Kidney (tissue), 13 donors: ENCODE measurements at regions not wholly inside any gene's neighbourhood (a gene's known extent, or its start where the extent isn't known, plus 50 kb on each side); places are given as distances from the start of the nearest gene placed in this dataset.

Source experiments
- DNase-seq, 5 donors: peaks; one replicate each; pipeline ENCODE4 v3.0.0-alpha.2; 2013 to 2020
- FAIRE-seq: peaks from 2 replicates; lab custom pipeline; 2012; peaks lifted over from hg19 to GRCh38; lab: Jason Lieb, UNC
- H3K27ac ChIP-seq, 2 donors: one replicate each; pipeline ENCODE4 v1.7.0; 2013; ENCODE audit warnings: low read depth in 2 of 2, low read length in 2 of 2, inconsistent platforms in 1 of 2
- H3K27me3 ChIP-seq: one replicate; pipeline ENCODE4 v1.7.1; 2013; ENCODE audit warnings: low read length, inconsistent platforms; ENCODE audit not compliant: control insufficient read depth, insufficient read depth
- H3K36me3 ChIP-seq, 3 donors: one replicate each; pipeline versions ENCODE4 v1.7.0 to v1.7.1; 2013; ENCODE audit warnings: low read length in 3 of 3, control low read depth in 1 of 3, inconsistent platforms in 1 of 3; ENCODE audit not compliant: insufficient read depth in 3 of 3, control insufficient read depth in 2 of 3
- H3K4me1 ChIP-seq, 3 donors: one replicate each; pipeline versions ENCODE4 v1.7.0 to v1.7.1; 2013; ENCODE audit warnings: low read length in 3 of 3, inconsistent platforms in 1 of 3, low read depth in 1 of 3; ENCODE audit not compliant: control insufficient read depth in 2 of 3, insufficient read depth in 2 of 3
- H3K4me3 ChIP-seq, 3 donors: one replicate each; pipeline versions ENCODE4 v1.7.0 to v1.8.1; 2013; ENCODE audit warnings: low read length in 3 of 3, control low read depth in 1 of 3, inconsistent platforms in 1 of 3
- H3K9ac ChIP-seq, 3 donors: one replicate each; pipeline versions ENCODE4 v1.7.0 to v1.7.1; 2013; ENCODE audit warnings: low read length in 3 of 3, control low read depth in 1 of 3, inconsistent platforms in 1 of 3
- H3K9me3 ChIP-seq, 3 donors: one replicate each; pipeline versions ENCODE4 v1.7.0 to v1.7.1; 2013; ENCODE audit warnings: low read length in 3 of 3, control low read depth in 1 of 3, inconsistent platforms in 1 of 3; ENCODE audit not compliant: control insufficient read depth in 2 of 3, insufficient read depth in 1 of 3
- CTCF ChIP-seq: IDR thresholded peaks from 3 replicates; pipeline ENCODE4 v1.5.1; 2012; ENCODE audit warnings: mild to moderate bottlenecking, moderate library complexity, borderline replicate concordance; ENCODE audit not compliant: insufficient read depth; ENCODE audit errors: extremely low read depth
- intact Hi-C: fragments of 100-400 bp; cut with DNase I; formaldehyde crosslinking; loops from one replicate; pipeline ENCODE4 v1.11.1; 2022
- donor health status: control.
- donor health status: control.
- donor health status: control.
- donor health status: control.
- donor health status: control.
- donor health status: DM: yes; HTN: yes; CAD: no.
- donor health status: Normal renal cell carcinoma (clear cell type).

- H3K4me3 ChIP-seq = no peak overlapping the region
- H3K36me3 ChIP-seq = no peaks in the 10 kb centered on the region
- H3K4me1 ChIP-seq = no peaks in the 10 kb centered on the region
- TF ChIP-seq CTCF = no peak
- H3K27ac ChIP-seq = no peak overlapping the region
- FAIRE-seq (no peak), DNase-seq (no peak)
- H3K27me3 ChIP-seq = no peaks in the 10 kb centered on the region
- no peaks in the 10 kb centered on the region for H3K9me3 ChIP-seq
- no peak overlapping the region for H3K9ac ChIP-seq
- intact Hi-C loops = no loop called here
Measured at GRCh38 chrX:20756585-20756984, 489.9 kb upstream of the RPS6KA3 start.

GRCh38 chrX:20753076-20753475 is 486.4 kb upstream of the RPS6KA3 start:
- FAIRE-seq (no peak), DNase-seq (no peak)
- intact Hi-C loops = no loop called here
- Histone ChIP-seq H3K4me3 (no peak overlapping the region), H3K9me3 (no peaks in the 10 kb centered on the region), H3K4me1 (no peaks in the 10 kb centered on the region), H3K36me3 (no peaks in the 10 kb centered on the region), H3K9ac (no peak overlapping the region), H3K27ac (no peak overlapping the region), H3K27me3 (no peaks in the 10 kb centered on the region)
- no peak for TF ChIP-seq CTCF

- Histone ChIP-seq H3K4me3 (no peak overlapping the region), H3K36me3 (no peaks in the 10 kb centered on the region), H3K27ac (no peak overlapping the region), H3K9me3 (no peaks in the 10 kb centered on the region), H3K27me3 (no peaks in the 10 kb centered on the region), H3K4me1 (no peaks in the 10 kb centered on the region), H3K9ac (no peak overlapping the region)
- TF ChIP-seq CTCF = no peak
- intact Hi-C loops = no loop called here
- DNase-seq (no peak), FAIRE-seq (no peak)
Measured at GRCh38 chrX:20746690-20747089, 480.0 kb upstream of the RPS6KA3 start.

GRCh38 chrX:20743046-20743445 is 476.3 kb upstream of the RPS6KA3 start:
- TF ChIP-seq CTCF = no peak
- Histone ChIP-seq H3K4me1 (no peaks in the 10 kb centered on the region), H3K4me3 (no peak overlapping the region), H3K27ac (no peak overlapping the region), H3K9me3 (no peaks in the 10 kb centered on the region), H3K36me3 (no peaks in the 10 kb centered on the region), H3K27me3 (no peaks in the 10 kb centered on the region), H3K9ac (no peak overlapping the region)
- FAIRE-seq (no peak), DNase-seq (peak in 1 of 5 donors; percentile 23)
- intact Hi-C loops = no loop called here
